ENCODE measurements at regions not wholly inside any gene's neighbourhood (a gene's known extent, or its start where the extent isn't known, plus 50 kb on each side); places are given as distances from the start of the nearest gene placed in this dataset.

- TF ChIP-seq ZNF148 (tag by site-specific recombination; IDR thresholded peaks at IDR 0.05; ENCODE audit: borderline replicate concordance) (no peak), ZNF610 (tag by site-specific recombination; IDR thresholded peaks at IDR 0.05; ENCODE audit: borderline replicate concordance) (no peak), ZNF266 (tag by site-specific recombination; IDR thresholded peaks at IDR 0.05; ENCODE audit: low read depth) (no peak), ZNF324 (tag by site-specific recombination; IDR thresholded peaks at IDR 0.05) (no peak), ZNF501 (tag by site-specific recombination; IDR thresholded peaks at IDR 0.05) (no peak)
- TF ChIP-seq, protein P1, sequence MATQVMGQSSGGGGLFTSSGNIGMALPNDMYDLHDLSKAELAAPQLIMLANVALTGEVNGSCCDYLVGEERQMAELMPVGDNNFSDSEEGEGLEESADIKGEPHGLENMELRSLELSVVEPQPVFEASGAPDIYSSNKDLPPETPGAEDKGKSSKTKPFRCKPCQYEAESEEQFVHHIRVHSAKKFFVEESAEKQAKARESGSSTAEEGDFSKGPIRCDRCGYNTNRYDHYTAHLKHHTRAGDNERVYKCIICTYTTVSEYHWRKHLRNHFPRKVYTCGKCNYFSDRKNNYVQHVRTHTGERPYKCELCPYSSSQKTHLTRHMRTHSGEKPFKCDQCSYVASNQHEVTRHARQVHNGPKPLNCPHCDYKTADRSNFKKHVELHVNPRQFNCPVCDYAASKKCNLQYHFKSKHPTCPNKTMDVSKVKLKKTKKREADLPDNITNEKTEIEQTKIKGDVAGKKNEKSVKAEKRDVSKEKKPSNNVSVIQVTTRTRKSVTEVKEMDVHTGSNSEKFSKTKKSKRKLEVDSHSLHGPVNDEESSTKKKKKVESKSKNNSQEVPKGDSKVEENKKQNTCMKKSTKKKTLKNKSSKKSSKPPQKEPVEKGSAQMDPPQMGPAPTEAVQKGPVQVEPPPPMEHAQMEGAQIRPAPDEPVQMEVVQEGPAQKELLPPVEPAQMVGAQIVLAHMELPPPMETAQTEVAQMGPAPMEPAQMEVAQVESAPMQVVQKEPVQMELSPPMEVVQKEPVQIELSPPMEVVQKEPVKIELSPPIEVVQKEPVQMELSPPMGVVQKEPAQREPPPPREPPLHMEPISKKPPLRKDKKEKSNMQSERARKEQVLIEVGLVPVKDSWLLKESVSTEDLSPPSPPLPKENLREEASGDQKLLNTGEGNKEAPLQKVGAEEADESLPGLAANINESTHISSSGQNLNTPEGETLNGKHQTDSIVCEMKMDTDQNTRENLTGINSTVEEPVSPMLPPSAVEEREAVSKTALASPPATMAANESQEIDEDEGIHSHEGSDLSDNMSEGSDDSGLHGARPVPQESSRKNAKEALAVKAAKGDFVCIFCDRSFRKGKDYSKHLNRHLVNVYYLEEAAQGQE (tag by site-specific recombination; IDR thresholded peaks at IDR 0.05) = no peak
Measured at GRCh38 chr2:116073731-116074130, 1631.3 kb downstream of the DPP10 start (continued).

- H3K27ac ChIP-seq (ENCODE audit: extremely low read depth, low read depth, low read length) = no peak overlapping the region
- no peaks in the 10 kb centered on the region for H3K4me1 ChIP-seq (ENCODE audit: control insufficient read depth, insufficient read depth, low read length)
- ChIA-PET CTCF (no interaction called here), POLR2A (interaction anchor here (0.6 kb wide), 1 partner anchor 9 kb away, joined by 3 read pairs; no protein-coding TSS in a partner anchor)
- no peak overlapping the region for H3K4me3 ChIP-seq (ENCODE audit: low read depth, low read length)
- H3K9me3 ChIP-seq (ENCODE audit: control insufficient read depth, insufficient read depth, low read depth, low read length) = no peaks in the 10 kb centered on the region
- TF ChIP-seq ZNF792 (tag by site-specific recombination; IDR thresholded peaks at IDR 0.05) (no peak), ZNF391 (tag by site-specific recombination; IDR thresholded peaks at IDR 0.05; ENCODE audit: borderline replicate concordance, low read depth) (no peak), ELK4 (IDR thresholded peaks at IDR 0.05; ENCODE audit: borderline replicate concordance, low read depth, low read length) (no peak), ZNF292 (tag by site-specific recombination; IDR thresholded peaks at IDR 0.05; ENCODE audit: borderline replicate concordance, low read depth) (no peak), GLIS1 (tag by site-specific recombination; IDR thresholded peaks at IDR 0.05) (no peak), SCRT1 (tag by site-specific recombination; IDR thresholded peaks at IDR 0.05; ENCODE audit: borderline replicate concordance) (no peak), ZNF561 (tag by site-specific recombination; IDR thresholded peaks at IDR 0.05; ENCODE audit: borderline replicate concordance) (no peak), ZFP41 (tag by site-specific recombination; IDR thresholded peaks at IDR 0.05; ENCODE audit: borderline replicate concordance) (no peak), ZNF148 (tag by site-specific recombination; IDR thresholded peaks at IDR 0.05; ENCODE audit: borderline replicate concordance) (no peak)
- TF ChIP-seq, protein P2, sequence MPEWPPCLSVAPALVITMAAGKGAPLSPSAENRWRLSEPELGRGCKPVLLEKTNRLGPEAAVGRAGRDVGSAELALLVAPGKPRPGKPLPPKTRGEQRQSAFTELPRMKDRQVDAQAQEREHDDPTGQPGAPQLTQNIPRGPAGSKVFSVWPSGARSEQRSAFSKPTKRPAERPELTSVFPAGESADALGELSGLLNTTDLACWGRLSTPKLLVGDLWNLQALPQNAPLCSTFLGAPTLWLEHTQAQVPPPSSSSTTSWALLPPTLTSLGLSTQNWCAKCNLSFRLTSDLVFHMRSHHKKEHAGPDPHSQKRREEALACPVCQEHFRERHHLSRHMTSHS (tag by site-specific recombination; IDR thresholded peaks at IDR 0.05) = no peak
- no peaks in the 10 kb centered on the region for H3K36me3 ChIP-seq (ENCODE audit: control insufficient read depth in 2 of 2, insufficient read depth in 1 of 2, low read length in 2 of 2)
Measured at GRCh38 chr2:116074161-116074560, 1631.7 kb downstream of the DPP10 start.

Measured in HEK293 (cell line).